ENCODE measurements at regions not wholly inside any gene's neighbourhood (a gene's known extent, or its start where the extent isn't known, plus 50 kb on each side); places are given as distances from the start of the nearest gene placed in this dataset.
"Not testable (repeated sequence)": the region's sequence is repeated elsewhere in the genome, so short reads cannot be mapped to it uniquely, and the experiment has no call there.

DNA sequence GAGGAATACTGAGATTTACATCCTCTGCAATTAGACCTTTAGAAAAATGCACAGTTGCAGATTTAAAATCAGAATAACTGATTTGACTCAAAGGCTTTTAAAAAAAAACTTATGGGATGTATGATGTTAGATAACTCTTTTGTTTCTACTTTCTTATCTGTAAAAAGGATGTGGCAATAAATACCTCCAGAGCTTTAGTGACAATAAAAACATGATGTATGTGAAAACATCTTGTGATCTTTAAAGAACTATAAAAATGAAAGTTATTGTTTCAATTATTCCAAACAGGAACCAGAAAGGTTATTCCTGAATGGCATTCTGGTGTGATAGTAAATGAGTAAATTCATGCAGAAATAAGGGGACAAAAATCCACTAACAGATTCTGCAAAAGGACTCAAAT lies 2712.2 kb upstream of the PCDH20 start:
- no peaks in the 10 kb centered on the region for H3K36me3 Mint-ChIP-seq (ENCODE audit: low read depth, unreplicated experiment)

GRCh38 chr13:64127192-64127591 lies 2711.5 kb upstream of the PCDH20 start:
- H4K20me1 ChIP-seq (ENCODE audit: insufficient read depth, low read length), result no peaks in the 10 kb centered on the region
- H3K79me2 ChIP-seq (ENCODE audit: insufficient read depth, low read length), result no peaks in the 10 kb centered on the region
- no peak for TF ChIP-seq CTCF (IDR thresholded peaks at IDR 0.05; ENCODE audit: insufficient read depth, low read depth, low read length)
- no peak for TF ChIP-seq EZH2 (IDR thresholded peaks at IDR 0.05; ENCODE audit: insufficient read depth, low read length)
- H3K4me1 ChIP-seq (ENCODE audit: insufficient read depth, low read length), result no peaks in the 10 kb centered on the region
- no peak overlapping the region for H3K27ac Mint-ChIP-seq (ENCODE audit: unreplicated experiment)
- no peaks in the 10 kb centered on the region for H3K9me3 Mint-ChIP-seq (ENCODE audit: unreplicated experiment)
- H3K4me3 Mint-ChIP-seq (ENCODE audit: unreplicated experiment), result no peak overlapping the region
- H3K4me1 Mint-ChIP-seq (ENCODE audit: low read depth, unreplicated experiment), result no peaks in the 10 kb centered on the region
- no peak overlapping the region for H3K4me3 ChIP-seq (ENCODE audit: insufficient read depth, low read depth, low read length)
- no peaks in the 10 kb centered on the region for H3K27me3 Mint-ChIP-seq (ENCODE audit: low read depth, unreplicated experiment)
- FAIRE-seq, result no peak
- no peak overlapping the region for H3K9ac ChIP-seq (ENCODE audit: low read length)
- no peaks in the 10 kb centered on the region for H3K27me3 ChIP-seq (ENCODE audit: insufficient read depth, low read length)
- H3K4me2 ChIP-seq (ENCODE audit: low read length), result no peak overlapping the region
- no peak overlapping the region for H3K27ac ChIP-seq (ENCODE audit: low read depth, low read length)
- no peak overlapping the region for H2AFZ ChIP-seq (ENCODE audit: low read depth, low read length)
- DNase-seq (ENCODE audit: low read depth), result no peak
- no peaks in the 10 kb centered on the region for H3K36me3 Mint-ChIP-seq (ENCODE audit: low read depth, unreplicated experiment)
- H3K36me3 ChIP-seq (ENCODE audit: insufficient read depth, low read length), result no peaks in the 10 kb centered on the region
- H3K9me3 ChIP-seq (ENCODE audit: insufficient read depth, low read depth, low read length), result no peaks in the 10 kb centered on the region

More for the DNA sequence above, 2712.2 kb upstream of the PCDH20 start:
- Histone ChIP-seq H3K36me3 (ENCODE audit: insufficient read depth, low read length) (no peaks in the 10 kb centered on the region), H3K27ac (ENCODE audit: low read depth, low read length) (no peak overlapping the region), H3K9ac (ENCODE audit: low read length) (no peak overlapping the region), H2AFZ (ENCODE audit: low read depth, low read length) (no peak overlapping the region), H3K4me2 (ENCODE audit: low read length) (no peak overlapping the region), H3K4me3 (ENCODE audit: insufficient read depth, low read depth, low read length) (no peak overlapping the region), H3K4me1 (ENCODE audit: insufficient read depth, low read length) (no peaks in the 10 kb centered on the region), H3K27me3 (ENCODE audit: insufficient read depth, low read length) (no peaks in the 10 kb centered on the region), H4K20me1 (ENCODE audit: insufficient read depth, low read length) (no peaks in the 10 kb centered on the region), H3K79me2 (ENCODE audit: insufficient read depth, low read length) (no peaks in the 10 kb centered on the region), H3K9me3 (ENCODE audit: insufficient read depth, low read depth, low read length) (no peaks in the 10 kb centered on the region)
- Mint-ChIP-seq H3K9me3 (ENCODE audit: unreplicated experiment) (no peaks in the 10 kb centered on the region), H3K4me1 (ENCODE audit: low read depth, unreplicated experiment) (no peaks in the 10 kb centered on the region), H3K27me3 (ENCODE audit: low read depth, unreplicated experiment) (no peaks in the 10 kb centered on the region), H3K27ac (ENCODE audit: unreplicated experiment) (no peak overlapping the region), H3K4me3 (ENCODE audit: unreplicated experiment) (no peak overlapping the region)
- FAIRE-seq, result no peak
- no peak for DNase-seq (ENCODE audit: low read depth)
- TF ChIP-seq EZH2 (IDR thresholded peaks at IDR 0.05; ENCODE audit: insufficient read depth, low read length) (no peak), CTCF (IDR thresholded peaks at IDR 0.05; ENCODE audit: insufficient read depth, low read depth, low read length) (no peak)

- not testable (repeated sequence) for H3K4me1 Mint-ChIP-seq (ENCODE audit: low read depth, unreplicated experiment); H3K79me2 ChIP-seq (ENCODE audit: insufficient read depth, low read length); H3K9ac ChIP-seq (ENCODE audit: low read length); H3K36me3 Mint-ChIP-seq (ENCODE audit: low read depth, unreplicated experiment); H4K20me1 ChIP-seq (ENCODE audit: insufficient read depth, low read length); H3K4me3 Mint-ChIP-seq (ENCODE audit: unreplicated experiment); FAIRE-seq; DNase-seq (ENCODE audit: low read depth); H3K9me3 ChIP-seq (ENCODE audit: insufficient read depth, low read depth, low read length); H2AFZ ChIP-seq (ENCODE audit: low read depth, low read length); H3K4me2 ChIP-seq (ENCODE audit: low read length); H3K4me1 ChIP-seq (ENCODE audit: insufficient read depth, low read length); H3K27me3 Mint-ChIP-seq (ENCODE audit: low read depth, unreplicated experiment); H3K27me3 ChIP-seq (ENCODE audit: insufficient read depth, low read length); H3K36me3 ChIP-seq (ENCODE audit: insufficient read depth, low read length); H3K27ac ChIP-seq (ENCODE audit: low read depth, low read length); H3K4me3 ChIP-seq (ENCODE audit: insufficient read depth, low read depth, low read length); H3K27ac Mint-ChIP-seq (ENCODE audit: unreplicated experiment)
- H3K9me3 Mint-ChIP-seq (ENCODE audit: unreplicated experiment), result peaks cover 13% of the 10 kb centered on the region
Observed at GRCh38 chr13:64121023-64121709, 2705.5 kb upstream of the PCDH20 start.

All from astrocyte (in vitro differentiated cells and primary cell).